HCT116 (cell line): ENCODE measurements at regions not wholly inside any gene's neighbourhood (a gene's known extent, or its start where the extent isn't known, plus 50 kb on each side); places are given as distances from the start of the nearest gene placed in this dataset.
"Not testable (repeated sequence)": the region's sequence is repeated elsewhere in the genome, so short reads cannot be mapped to it uniquely, and the experiment has no call there.

Experiments
- ATAC-seq: fragments of 200-7000 bp; cut with Tn5 transposase; 2 replicates; pipeline ENCODE4 v1.9.1; 2020; ENCODE audit warnings: mild to moderate bottlenecking, moderate library complexity
- BruUV-seq: library from RNA; stranded (reverse); fragments of 400-500 nt; replicated peaks from 2 replicates; lab custom pipeline; 2021; lab: Mats Ljungman, UMichigan
- CTCF ChIA-PET: fragments of 300-600 bp; sonication (Branson Sonifier 250); formaldehyde crosslinking; loops from one replicate; lab custom pipeline; 2021; ENCODE audit warnings: antibody characterized with exemption; lab: Charles Lee
- POLR2A ChIA-PET: fragments of 300-600, 350-600 bp; sonication (Branson Sonifier 250); formaldehyde crosslinking; loops from one replicate; lab custom pipeline; 2021; ENCODE audit warnings: antibody characterized with exemption; lab: Charles Lee
- RAD21 ChIA-PET, 2 experiments: fragments of 300-600 bp; sonication (Branson Sonifier 250); formaldehyde crosslinking; loops; one replicate each; lab custom pipeline; 2023; ENCODE audit warnings: low total read pairs in 2 of 2; ENCODE audit not compliant: uncharacterized antibody in 2 of 2, unreplicated experiment in 2 of 2, low non-redundant PET in 1 of 2; lab: Charles Lee
- DNase-seq: peaks from one replicate; pipeline ENCODE4 v3.0.0-alpha.2; 2010; ENCODE audit warnings: low read depth, low spot score
- H2AFZ ChIP-seq: fragments of 200-600 bp; shearing (Covaris generic), sonication (generic); 2 replicates; pipeline ENCODE4 v1.6.1; 2017; ENCODE audit warnings: low read depth, mixed run types, mixed read lengths, antibody characterized with exemption, low read length; ENCODE audit not compliant: poor library complexity, severe bottlenecking
- H3K27ac ChIP-seq: 2 replicates; pipeline ENCODE4 v1.5.1; 2012; ENCODE audit warnings: low read depth, low read length
- H3K27me3 ChIP-seq: fragments of 200-600 bp; sonication (generic); 2 replicates; pipeline ENCODE4 v1.6.1; 2016; ENCODE audit warnings: mixed run types, low read length, mixed read lengths; ENCODE audit not compliant: insufficient read depth
- H3K36me3 ChIP-seq, 2 experiments: fragments of 200-500 bp in 1 of 2; fragments of 200-600 bp in 1 of 2; sonication (Bioruptor generic) in 1 of 2; sonication (generic) in 1 of 2; 2 replicates each; pipeline versions ENCODE4 v1.5.1 to v1.6.1; 2014 to 2016; ENCODE audit warnings: low read length in 2 of 2, inconsistent platforms in 1 of 2, mixed read lengths in 1 of 2, mixed run types in 1 of 2; ENCODE audit not compliant: insufficient read depth in 2 of 2, control insufficient read depth in 1 of 2
- H3K4me1 ChIP-seq, 2 experiments: fragments of 200-600 bp in 1 of 2; sonication (generic) in 1 of 2; 2 replicates each; pipeline versions ENCODE4 v1.5.1 to v1.6.1; 2012 to 2017; ENCODE audit warnings: low read length in 2 of 2, inconsistent platforms in 1 of 2, mild to moderate bottlenecking in 1 of 2, mixed read lengths in 1 of 2, mixed run types in 1 of 2, moderate library complexity in 1 of 2; ENCODE audit not compliant: insufficient read depth in 2 of 2, control insufficient read depth in 1 of 2
- H3K4me2 ChIP-seq: fragments of 200-600 bp; sonication (generic); 2 replicates; pipeline ENCODE4 v1.6.1; 2017; ENCODE audit warnings: mixed run types, low read length, mixed read lengths
- H3K4me3 ChIP-seq, 2 experiments: fragments of 200-600 bp in 1 of 2; sonication (generic) in 1 of 2; replicated peaks in 1 of 2; 2 replicates each; pipeline ENCODE4 v1.5.1; 2011 to 2016; ENCODE audit warnings: low read length in 2 of 2, control low read depth in 1 of 2, low read depth in 1 of 2, mild to moderate bottlenecking in 1 of 2, mixed read lengths in 1 of 2, mixed run types in 1 of 2
- H3K79me2 ChIP-seq: fragments of 200-600 bp; sonication (generic); 2 replicates; pipeline ENCODE4 v1.6.1; 2017; ENCODE audit warnings: mild to moderate bottlenecking, mixed run types, low read length, moderate library complexity, mixed read lengths; ENCODE audit not compliant: insufficient read depth
- H3K9ac ChIP-seq: fragments of 200-600 bp; sonication (generic); 2 replicates; pipeline ENCODE4 v1.6.1; 2016; ENCODE audit warnings: low read length, mixed read lengths
- H3K9me2 ChIP-seq: fragments of 200-600 bp; sonication (generic), shearing (Covaris generic); 2 replicates; pipeline ENCODE4 v1.6.1; 2017; ENCODE audit warnings: mixed run types, mild to moderate bottlenecking, moderate library complexity; ENCODE audit not compliant: insufficient read depth
- H3K9me3 ChIP-seq, 2 experiments: fragments of 200-500 bp in 1 of 2; fragments of 200-600 bp in 1 of 2; sonication (Bioruptor generic) in 1 of 2; sonication (generic) in 1 of 2; 2 replicates each; pipeline ENCODE4 v1.6.1; 2014 to 2017; ENCODE audit warnings: low read length in 2 of 2, mixed read lengths in 2 of 2, inconsistent platforms in 1 of 2, low read depth in 1 of 2, mild to moderate bottlenecking in 1 of 2, mixed run types in 1 of 2, moderate library complexity in 1 of 2; ENCODE audit not compliant: control insufficient read depth in 1 of 2, insufficient read depth in 1 of 2
- H4K20me1 ChIP-seq: fragments of 200-600 bp; sonication (generic), shearing (Covaris generic); 2 replicates; pipeline ENCODE4 v1.6.1; 2017; ENCODE audit warnings: mixed run types, mild to moderate bottlenecking, moderate library complexity; ENCODE audit not compliant: insufficient read depth
- intact Hi-C: fragments of 100-400 bp; cut with micrococcal nuclease; formaldehyde crosslinking; loops from 2 replicates; pipeline ENCODE4 v1.10.0; 2022

- H3K4me2 ChIP-seq, H4K20me1 ChIP-seq, H3K4me1 ChIP-seq, ATAC-seq, H3K4me3 ChIP-seq, H3K36me3 ChIP-seq, CTCF ChIA-PET, H2AFZ ChIP-seq, RAD21 ChIA-PET, H3K9me2 ChIP-seq, DNase-seq, BruUV-seq, H3K79me2 ChIP-seq, H3K9me3 ChIP-seq, intact Hi-C loops, POLR2A ChIA-PET, H3K27ac ChIP-seq, H3K9ac ChIP-seq, H3K27me3 ChIP-seq: not testable (repeated sequence)
These were observed 82.5 kb downstream of the POTEH start for GRCh38 chr22:15772337-15772736.

- DNase-seq, H3K9ac ChIP-seq, BruUV-seq, H3K36me3 ChIP-seq, H3K9me3 ChIP-seq, RAD21 ChIA-PET, H3K4me2 ChIP-seq, H2AFZ ChIP-seq, H3K4me3 ChIP-seq, H3K9me2 ChIP-seq, H3K27me3 ChIP-seq, H3K27ac ChIP-seq, CTCF ChIA-PET, H3K4me1 ChIP-seq, ATAC-seq, H4K20me1 ChIP-seq, POLR2A ChIA-PET, H3K79me2 ChIP-seq, intact Hi-C loops: not testable (repeated sequence)
These were observed 85.3 kb downstream of the POTEH start for GRCh38 chr22:15775118-15775517.

DNA sequence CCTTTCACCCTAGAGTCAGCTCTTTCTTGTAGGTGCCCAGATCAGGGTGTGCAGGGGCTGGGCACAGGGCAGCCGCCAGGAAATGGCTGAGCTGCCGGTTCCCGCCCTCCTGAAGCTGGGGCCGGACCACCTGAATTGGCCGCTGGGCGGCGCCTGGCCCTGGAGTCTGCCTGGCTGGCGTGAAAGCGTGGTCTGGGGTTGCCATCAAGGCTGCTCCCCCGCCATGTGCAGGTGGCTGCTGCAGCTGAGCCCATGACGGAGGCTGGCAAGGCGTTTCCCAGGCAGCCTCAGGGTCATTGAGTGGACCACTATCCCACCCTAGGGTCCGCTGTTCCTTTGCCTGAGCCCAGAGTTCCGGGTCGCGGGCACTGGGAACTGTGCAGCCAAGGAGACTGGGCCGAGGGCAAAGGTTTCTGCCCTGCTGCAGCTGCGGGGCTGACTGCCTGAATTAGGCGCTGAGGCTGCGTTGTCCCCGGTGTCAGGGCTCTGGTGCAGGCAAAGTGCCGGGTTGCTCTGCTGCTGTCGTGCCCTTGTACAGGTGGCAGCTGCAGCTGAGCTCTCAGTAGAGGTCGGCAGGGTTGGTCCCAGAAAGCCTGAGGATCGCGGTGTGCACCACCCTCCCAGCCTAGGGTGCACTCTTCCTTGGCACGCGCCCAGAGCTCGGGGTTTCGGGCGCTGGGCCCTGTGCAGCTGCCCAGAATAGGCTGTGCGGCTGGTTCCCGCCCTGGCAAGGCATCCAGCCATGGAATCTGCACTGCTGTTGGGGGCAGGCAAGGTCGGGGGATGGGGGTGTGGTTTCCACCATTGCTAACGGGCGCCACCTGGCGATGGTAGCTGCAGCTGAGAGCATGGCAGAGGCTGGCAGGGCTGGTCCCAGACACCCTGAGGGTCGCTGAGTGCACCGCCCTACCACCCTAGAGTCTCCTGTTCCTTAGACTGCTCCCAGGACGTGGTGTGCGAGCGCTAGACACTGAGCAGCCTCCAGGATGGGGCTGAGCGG is 86.1 kb downstream of the POTEH start:
- H3K36me3 ChIP-seq, DNase-seq, H3K79me2 ChIP-seq, POLR2A ChIA-PET, RAD21 ChIA-PET, H3K4me1 ChIP-seq, H3K27me3 ChIP-seq, H3K4me2 ChIP-seq, CTCF ChIA-PET, H2AFZ ChIP-seq, BruUV-seq, intact Hi-C loops, H3K9me2 ChIP-seq, H3K9me3 ChIP-seq, H4K20me1 ChIP-seq, H3K4me3 ChIP-seq, H3K9ac ChIP-seq, H3K27ac ChIP-seq: not testable (repeated sequence)
- ATAC-seq, result peak; percentile 82

GRCh38 chr22:15776727-15777126 is 86.9 kb downstream of the POTEH start:
- H4K20me1 ChIP-seq, intact Hi-C loops, BruUV-seq, H3K27ac ChIP-seq, H3K9ac ChIP-seq, H3K9me3 ChIP-seq, H3K79me2 ChIP-seq, H3K4me1 ChIP-seq, H3K27me3 ChIP-seq, H3K36me3 ChIP-seq, H2AFZ ChIP-seq, H3K4me2 ChIP-seq, H3K4me3 ChIP-seq, CTCF ChIA-PET, DNase-seq, RAD21 ChIA-PET, POLR2A ChIA-PET, ATAC-seq, H3K9me2 ChIP-seq: not testable (repeated sequence)
